Endothelial cell of umbilical vein (primary cell): ENCODE measurements at regions not wholly inside any gene's neighbourhood (a gene's known extent, or its start where the extent isn't known, plus 50 kb on each side); places are given as distances from the start of the nearest gene placed in this dataset.

Experiments used
- BruUV-seq: library from RNA; stranded (reverse); fragments of 400-500 nt; replicated peaks from 2 replicates; lab custom pipeline; 2021; lab: Mats Ljungman, UMichigan
- CTCF ChIA-PET: fragments of 300-600, 350-600 bp; sonication (Branson Sonifier 250); formaldehyde crosslinking; loops from one replicate; lab custom pipeline; 2021; ENCODE audit warnings: antibody characterized with exemption, inconsistent platforms; lab: Charles Lee
- POLR2A ChIA-PET: fragments of 300-600, 350-600 bp; sonication (Branson Sonifier 250); formaldehyde crosslinking; loops from one replicate; lab custom pipeline; 2021; ENCODE audit warnings: antibody characterized with exemption, inconsistent platforms; lab: Charles Lee
- DNase-seq: peaks from one replicate; pipeline ENCODE4 v3.0.0-alpha.2; 2011; ENCODE audit warnings: low read depth, low spot score
- FAIRE-seq: peaks from 2 replicates; lab custom pipeline; 2011; peaks lifted over from hg19 to GRCh38; lab: Jason Lieb, UNC
- H2AFZ ChIP-seq: 2 replicates; pipeline ENCODE4 v1.6.0; 2012; ENCODE audit warnings: low read depth, low read length, control low read depth, inconsistent platforms
- H3K27ac ChIP-seq: 2 replicates; pipeline ENCODE4 v1.5.1; 2011; ENCODE audit warnings: low read depth, mild to moderate bottlenecking, control low read depth, low read length, moderate library complexity; ENCODE audit not compliant: insufficient read depth
- H3K27me3 ChIP-seq, 2 experiments: 2 replicates each; pipeline versions ENCODE4 v1.6.0 to v1.6.1; 2011; ENCODE audit warnings: low read length in 2 of 2, mixed read lengths in 1 of 2; ENCODE audit not compliant: control insufficient read depth in 2 of 2, insufficient read depth in 2 of 2
- H3K36me3 ChIP-seq, 2 experiments: 2 replicates in 1 of 2; 3 replicates in 1 of 2; pipeline ENCODE4 v1.5.1; 2011; ENCODE audit warnings: low read length in 2 of 2, mild to moderate bottlenecking in 1 of 2, moderate library complexity in 1 of 2; ENCODE audit not compliant: control insufficient read depth in 2 of 2, insufficient read depth in 2 of 2; ENCODE audit errors: extremely low read depth in 1 of 2
- H3K4me1 ChIP-seq: 3 replicates; pipeline ENCODE4 v1.5.1; 2011; ENCODE audit warnings: mild to moderate bottlenecking, low read length; ENCODE audit not compliant: control insufficient read depth, insufficient read depth; ENCODE audit errors: extremely low read depth
- H3K4me2 ChIP-seq: 2 replicates; pipeline ENCODE4 v1.6.1; 2011; ENCODE audit warnings: low read length, control low read depth, mixed read lengths; ENCODE audit not compliant: insufficient read depth
- H3K4me3 ChIP-seq, 3 experiments: fragments of 200-600 bp in 1 of 3; sonication (generic), shearing (Covaris generic) in 1 of 3; replicated peaks in 1 of 3; 2 replicates each; pipeline ENCODE4 v1.5.1; 2011 to 2016; ENCODE audit warnings: control low read depth in 3 of 3, low read length in 3 of 3, mild to moderate bottlenecking in 2 of 3, inconsistent platforms in 1 of 3, low read depth in 1 of 3, moderate library complexity in 1 of 3; ENCODE audit not compliant: insufficient read depth in 1 of 3
- H3K79me2 ChIP-seq: 2 replicates; pipeline ENCODE4 v1.6.0; 2012; ENCODE audit warnings: low read length, inconsistent platforms; ENCODE audit not compliant: control insufficient read depth, insufficient read depth
- H3K9ac ChIP-seq: replicated peaks from 2 replicates; pipeline ENCODE3; 2011; ENCODE audit warnings: low read length, control low read depth; ENCODE audit not compliant: insufficient read depth; ENCODE audit errors: extremely low read depth
- H3K9me1 ChIP-seq: replicated peaks from 3 replicates; pipeline ENCODE4 v1.6.0; 2011; ENCODE audit warnings: mild to moderate bottlenecking, low read length; ENCODE audit not compliant: control insufficient read depth, insufficient read depth; ENCODE audit errors: extremely low read depth
- H3K9me3 ChIP-seq: replicated peaks from 2 replicates; pipeline ENCODE4 v1.5.1; 2012; ENCODE audit warnings: low read length, inconsistent platforms; ENCODE audit not compliant: control insufficient read depth, insufficient read depth
- H4K20me1 ChIP-seq: replicated peaks from 2 replicates; pipeline ENCODE3; 2011; ENCODE audit warnings: mild to moderate bottlenecking, low read length; ENCODE audit not compliant: control insufficient read depth, insufficient read depth; ENCODE audit errors: extremely low read depth
- EZH2 ChIP-seq: IDR thresholded peaks from 2 replicates; pipeline ENCODE4 v1.6.1; 2012; ENCODE audit warnings: borderline replicate concordance, low read depth, mild to moderate bottlenecking, moderate library complexity, low read length, inconsistent platforms; ENCODE audit not compliant: severe bottlenecking
- FOS ChIP-seq: IDR thresholded peaks from 2 replicates; pipeline ENCODE4 v1.6.1; 2011; ENCODE audit warnings: mild to moderate bottlenecking, low read length, moderate library complexity, borderline replicate concordance; ENCODE audit not compliant: insufficient read depth
- GATA2 ChIP-seq: IDR thresholded peaks from 2 replicates; pipeline ENCODE4 v1.7.0; 2011; ENCODE audit warnings: low read depth, mild to moderate bottlenecking, moderate library complexity, mixed read lengths, low read length; ENCODE audit not compliant: insufficient read length, insufficient read depth
- JUN ChIP-seq: IDR thresholded peaks from 2 replicates; pipeline ENCODE4 v1.6.1; 2011; ENCODE audit warnings: borderline replicate concordance, low read depth; ENCODE audit not compliant: insufficient read length, insufficient read depth
- MAX ChIP-seq: IDR thresholded peaks from 2 replicates; pipeline ENCODE4 v1.6.1; 2011; ENCODE audit not compliant: insufficient read depth, insufficient read length
- MYC ChIP-seq: IDR thresholded peaks from one replicate; pipeline ENCODE4 v1.6.1; 2011; ENCODE audit warnings: mild to moderate bottlenecking, low read depth, low read length
- POLR2A ChIP-seq: IDR thresholded peaks from 2 replicates; pipeline ENCODE4 v1.6.1; 2012; ENCODE audit warnings: low read depth, mild to moderate bottlenecking, control low read depth, low read length
- POLR2AphosphoS5 ChIP-seq: IDR thresholded peaks from 2 replicates; pipeline ENCODE4 v1.6.1; 2012; ENCODE audit warnings: low read depth, mild to moderate bottlenecking, control low read depth, low read length, moderate library complexity; ENCODE audit not compliant: insufficient read depth
- dilution Hi-C: fragments of 300-500 bp; cut with MboI; formaldehyde crosslinking; loops from one replicate; pipeline ENCODE4 v1.15.0; 2019; ENCODE audit warnings: low sequenced_read_pairs; ENCODE audit not compliant: extremely low pct_ligation_motif_present
- intact Hi-C: fragments of 100-400 bp; cut with micrococcal nuclease; formaldehyde crosslinking; loops from one replicate; pipeline ENCODE4 v1.10.0; 2022
- TF ChIP-seq, protein P1 (sequence below), 2 donors: IDR thresholded peaks; 1 replicate in 1 of 2; 2 replicates in 1 of 2; pipeline ENCODE4 v1.5.1; 2011; ENCODE audit warnings: low read length in 2 of 2, mild to moderate bottlenecking in 2 of 2, moderate library complexity in 2 of 2, control low read depth in 1 of 2, inconsistent platforms in 1 of 2, low read depth in 1 of 2; ENCODE audit not compliant: insufficient read depth in 1 of 2; ENCODE audit errors: extremely low read depth in 1 of 2

DNA sequence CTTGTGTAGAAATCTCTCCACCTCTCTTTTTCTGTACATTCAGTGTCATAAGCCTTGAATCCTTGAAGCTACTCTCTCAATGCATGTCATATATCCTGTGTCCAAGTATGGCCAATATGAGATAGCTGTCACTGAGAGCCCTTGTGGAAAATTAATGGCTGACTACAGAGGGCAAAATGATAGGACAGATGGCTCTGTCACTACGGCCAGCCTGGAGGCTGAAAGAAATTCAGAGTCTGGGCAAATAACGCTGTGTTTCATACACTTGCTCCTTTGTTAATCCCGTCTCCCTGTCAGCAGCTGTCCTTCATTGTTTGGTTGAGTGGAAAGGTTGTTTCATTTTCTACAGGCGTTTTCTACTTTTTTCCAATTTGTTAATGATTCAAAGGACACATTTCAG, 70.4 kb upstream of the VGLL2 start:
- no peak overlapping the region for H2AFZ ChIP-seq
- intact Hi-C loops = no loop called here
- no peak for DNase-seq

More for the DNA sequence above, 70.4 kb upstream of the VGLL2 start:
- H3K9ac ChIP-seq = no peak overlapping the region
- no peaks in the 10 kb centered on the region for H3K9me1 ChIP-seq
- H3K4me1 ChIP-seq = no peaks in the 10 kb centered on the region
- no peaks in the 10 kb centered on the region for H3K36me3 ChIP-seq
- H3K4me3 ChIP-seq = no peak overlapping the region
- ChIA-PET CTCF (no interaction called here), POLR2A (no interaction called here)
- H3K79me2 ChIP-seq = no peaks in the 10 kb centered on the region
- no peaks in the 10 kb centered on the region for H3K27me3 ChIP-seq
- H3K9me3 ChIP-seq = peaks cover 1% of the 10 kb centered on the region
- no peak overlapping the region for H3K4me2 ChIP-seq
- FAIRE-seq = no peak
- BruUV-seq = no TSS peak
- no peak overlapping the region for H3K27ac ChIP-seq
- H4K20me1 ChIP-seq = no peaks in the 10 kb centered on the region
- dilution Hi-C loops = no loop called here
- TF ChIP-seq GATA2 = no peak
- TF ChIP-seq, protein P1, sequence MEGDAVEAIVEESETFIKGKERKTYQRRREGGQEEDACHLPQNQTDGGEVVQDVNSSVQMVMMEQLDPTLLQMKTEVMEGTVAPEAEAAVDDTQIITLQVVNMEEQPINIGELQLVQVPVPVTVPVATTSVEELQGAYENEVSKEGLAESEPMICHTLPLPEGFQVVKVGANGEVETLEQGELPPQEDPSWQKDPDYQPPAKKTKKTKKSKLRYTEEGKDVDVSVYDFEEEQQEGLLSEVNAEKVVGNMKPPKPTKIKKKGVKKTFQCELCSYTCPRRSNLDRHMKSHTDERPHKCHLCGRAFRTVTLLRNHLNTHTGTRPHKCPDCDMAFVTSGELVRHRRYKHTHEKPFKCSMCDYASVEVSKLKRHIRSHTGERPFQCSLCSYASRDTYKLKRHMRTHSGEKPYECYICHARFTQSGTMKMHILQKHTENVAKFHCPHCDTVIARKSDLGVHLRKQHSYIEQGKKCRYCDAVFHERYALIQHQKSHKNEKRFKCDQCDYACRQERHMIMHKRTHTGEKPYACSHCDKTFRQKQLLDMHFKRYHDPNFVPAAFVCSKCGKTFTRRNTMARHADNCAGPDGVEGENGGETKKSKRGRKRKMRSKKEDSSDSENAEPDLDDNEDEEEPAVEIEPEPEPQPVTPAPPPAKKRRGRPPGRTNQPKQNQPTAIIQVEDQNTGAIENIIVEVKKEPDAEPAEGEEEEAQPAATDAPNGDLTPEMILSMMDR (IDR thresholded peaks at IDR 0.05; ENCODE audit: extremely low read depth in 1 of 2, insufficient read depth in 1 of 2, low read depth in 1 of 2, low read length in 2 of 2) = no peak
- TF ChIP-seq EZH2 = no peak
- no peak for TF ChIP-seq POLR2A
- TF ChIP-seq MAX = no peak
- TF ChIP-seq MYC = no peak
- no peak for TF ChIP-seq JUN
- no peak for TF ChIP-seq POLR2AphosphoS5
- TF ChIP-seq FOS = no peak
